ENCODE measurements at regions not wholly inside any gene's neighbourhood (a gene's known extent, or its start where the extent isn't known, plus 50 kb on each side); places are given as distances from the start of the nearest gene placed in this dataset.
A peak's percentile ranks its signal among the peaks of the same experiment; 100 is the strongest.
"Not testable (repeated sequence)": the region's sequence is repeated elsewhere in the genome, so short reads cannot be mapped to it uniquely, and the experiment has no call there.

DNA sequence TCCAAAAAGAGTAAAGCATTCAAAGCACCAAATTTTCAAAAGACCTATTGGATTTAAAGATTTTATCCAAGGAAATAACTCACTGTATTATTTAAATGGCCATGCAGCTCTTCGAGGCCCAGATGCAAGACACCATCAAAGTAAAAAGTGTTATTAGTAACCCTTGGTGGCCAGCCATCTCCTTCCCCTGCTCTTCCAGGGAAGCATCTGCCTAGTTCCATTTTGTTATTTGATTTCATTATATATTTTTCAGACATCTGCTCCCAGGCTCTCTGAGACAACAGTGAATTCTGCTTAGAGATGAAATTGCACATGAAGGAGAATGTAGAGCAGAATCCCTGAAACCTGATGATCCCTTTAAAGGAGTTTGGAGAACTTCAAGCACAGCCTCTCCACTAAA, 252.3 kb upstream of the TBX18 start:
- no peak for DNase-seq (ENCODE audit: low read depth, low spot score)

DNA sequence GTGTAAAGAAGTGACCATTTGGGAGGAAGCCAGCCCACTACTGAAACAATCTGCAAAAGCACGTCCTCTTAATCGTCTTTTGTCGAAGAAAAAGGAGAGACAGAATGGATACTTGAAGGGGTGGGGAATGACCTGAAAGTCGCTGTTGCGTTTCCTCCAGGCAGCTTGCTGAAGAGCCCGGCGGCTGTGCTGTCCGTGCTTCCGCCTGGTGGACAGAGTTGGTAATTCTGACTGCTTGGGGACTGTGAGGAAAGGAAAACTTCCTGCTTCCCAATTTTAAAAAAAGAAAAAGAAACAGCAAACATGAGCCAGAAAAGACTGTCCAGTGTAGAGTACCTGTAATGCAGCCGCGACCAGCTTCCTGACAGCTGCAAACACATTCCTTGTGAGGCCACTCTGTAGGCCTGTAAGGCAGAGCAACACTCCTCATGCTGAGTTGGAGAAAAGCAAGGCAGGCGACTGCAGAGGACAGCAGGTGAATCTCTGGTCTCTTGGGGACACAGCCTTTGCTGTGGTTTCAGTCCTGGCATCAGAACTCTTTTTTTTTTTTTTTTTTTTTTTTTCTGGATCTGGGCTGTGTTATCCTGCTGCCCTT, 251.1 kb upstream of the TBX18 start:
- DNase-seq (ENCODE audit: low read depth, low spot score): peak; percentile 54

DNA sequence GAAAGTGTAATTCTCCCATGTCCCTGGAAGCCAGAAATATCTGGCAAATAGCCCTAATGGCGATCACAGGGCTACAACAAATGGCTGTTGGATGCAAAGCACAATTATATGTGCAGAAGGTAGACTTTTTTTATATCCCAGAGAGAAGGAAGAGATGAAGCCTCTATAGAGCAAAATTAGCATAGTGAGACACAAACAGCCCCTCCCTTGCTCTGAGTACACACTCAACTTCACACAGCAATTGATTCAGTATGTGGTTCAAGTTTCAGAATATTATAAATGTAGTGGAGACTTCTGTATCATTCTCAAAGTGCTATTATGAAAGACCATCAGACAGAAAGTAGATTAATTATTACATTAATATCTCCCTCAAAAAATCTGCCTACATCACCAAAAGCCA, 246.5 kb upstream of the TBX18 start:
- DNase-seq (ENCODE audit: low read depth, low spot score): no peak

GRCh38 chr6:85008296-85009009, 244.1 kb upstream of the TBX18 start:
- DNase-seq (ENCODE audit: low read depth, low spot score): no peak

DNA sequence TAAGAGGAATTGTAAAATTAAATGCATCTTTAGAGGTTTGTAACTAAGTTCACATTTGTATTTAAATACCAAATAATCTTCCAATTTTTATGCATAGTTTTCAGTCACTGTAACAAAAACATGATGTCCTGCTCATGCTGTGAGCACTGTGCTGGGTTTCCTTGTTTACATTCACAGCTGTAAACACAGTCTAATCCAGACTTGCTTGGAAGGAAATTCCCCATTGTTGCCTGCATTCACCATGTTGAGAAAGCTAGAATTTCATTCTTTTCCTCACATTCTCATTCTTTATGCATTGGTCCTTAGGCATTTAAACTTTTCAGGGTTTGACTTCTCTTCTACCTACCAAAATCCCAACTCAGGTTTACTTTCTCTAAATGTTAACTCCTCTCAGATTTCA, 242.0 kb upstream of the TBX18 start:
- DNase-seq (ENCODE audit: low read depth, low spot score): no peak

DNA sequence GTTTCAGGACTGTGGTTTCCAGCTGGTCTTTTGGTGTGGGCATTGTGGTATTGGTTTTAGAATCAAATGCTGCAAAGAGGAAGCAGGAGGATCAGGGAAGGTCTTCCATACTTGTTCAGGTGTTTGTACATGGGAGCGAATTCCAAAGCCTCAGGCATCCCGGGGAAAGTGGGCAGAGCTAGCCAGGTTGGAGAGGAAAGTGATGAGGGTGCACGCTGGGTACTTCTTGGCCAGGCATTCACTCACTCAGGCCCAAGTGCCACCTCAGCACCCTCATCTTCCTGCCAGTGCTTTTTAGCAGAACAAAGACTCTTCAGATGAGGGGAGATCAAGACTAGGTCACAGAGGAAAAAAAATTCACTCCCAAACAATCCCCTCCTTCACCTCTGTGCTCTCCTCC, 241.1 kb upstream of the TBX18 start:
- no peak for DNase-seq (ENCODE audit: low read depth, low spot score)

DNA sequence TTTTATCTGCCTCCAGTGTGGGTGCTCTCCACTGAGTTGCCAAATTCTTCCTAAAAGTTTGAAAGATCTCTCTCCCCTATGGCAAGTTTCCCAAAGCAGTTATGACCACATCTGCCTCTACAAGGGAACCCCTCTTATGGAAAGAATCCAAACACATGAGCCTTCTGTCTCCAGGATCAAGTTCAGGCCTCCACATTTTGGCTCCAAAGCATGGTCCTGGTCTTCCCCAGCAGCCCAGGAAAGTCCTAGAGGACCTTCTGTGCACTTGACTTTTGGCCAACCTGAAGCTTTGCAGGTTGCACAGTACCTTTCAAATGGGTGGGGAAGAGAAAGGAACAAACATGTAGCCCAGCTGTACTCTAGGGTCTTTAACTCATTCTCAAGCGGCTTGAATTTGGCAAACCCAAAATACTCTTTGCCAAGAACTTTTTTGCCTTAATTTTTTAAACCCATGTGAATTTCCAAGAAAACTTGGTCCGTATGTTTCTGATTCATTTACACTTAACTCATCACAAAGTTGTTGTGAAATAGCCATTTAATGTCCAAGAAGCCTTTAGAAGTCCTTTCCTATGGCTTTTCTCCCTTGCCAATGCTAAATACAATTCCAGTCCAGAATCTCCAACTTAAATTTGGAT, 240.1 kb upstream of the TBX18 start:
- DNase-seq (ENCODE audit: low read depth, low spot score): no peak

- no peak for DNase-seq (ENCODE audit: low read depth, low spot score)
These were observed 238.4 kb upstream of the TBX18 start for GRCh38 chr6:85002847-85003246.

GRCh38 chr6:85000001-85000400, 235.6 kb upstream of the TBX18 start:
- DNase-seq (ENCODE audit: low read depth, low spot score): no peak

DNA sequence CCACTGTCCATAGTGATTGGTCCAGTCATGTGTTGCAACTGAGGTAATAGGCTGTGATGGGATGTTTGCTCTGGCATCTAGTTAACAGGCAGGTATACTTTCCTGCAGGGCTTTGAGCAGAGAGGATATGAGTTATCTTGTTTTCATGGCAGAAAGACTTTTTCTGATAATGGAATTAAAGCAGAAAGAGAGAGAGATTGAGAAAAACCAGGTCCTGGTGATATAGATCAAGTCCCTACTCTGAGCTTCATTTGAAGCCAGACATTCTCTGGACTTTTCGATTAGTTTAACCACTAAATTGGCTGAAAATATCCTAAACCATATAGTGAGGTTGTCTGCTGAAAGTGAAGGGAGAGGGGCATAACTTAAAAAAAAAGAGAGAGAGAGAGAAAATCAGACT, 233.8 kb upstream of the TBX18 start:
- no peak for DNase-seq (ENCODE audit: low read depth, low spot score)

- not testable (repeated sequence) for DNase-seq (ENCODE audit: low read depth, low spot score)
These were observed 224.4 kb upstream of the TBX18 start for GRCh38 chr6:84988766-84989165.

- DNase-seq (ENCODE audit: low read depth, low spot score): not testable (repeated sequence)
These were observed 221.1 kb upstream of the TBX18 start for GRCh38 chr6:84985490-84985889.

GRCh38 chr6:84979541-84979940, 215.1 kb upstream of the TBX18 start:
- DNase-seq (ENCODE audit: low read depth, low spot score): no peak

GRCh38 chr6:84977363-84977705, 212.9 kb upstream of the TBX18 start:
- DNase-seq (ENCODE audit: low read depth, low spot score): no peak

DNA sequence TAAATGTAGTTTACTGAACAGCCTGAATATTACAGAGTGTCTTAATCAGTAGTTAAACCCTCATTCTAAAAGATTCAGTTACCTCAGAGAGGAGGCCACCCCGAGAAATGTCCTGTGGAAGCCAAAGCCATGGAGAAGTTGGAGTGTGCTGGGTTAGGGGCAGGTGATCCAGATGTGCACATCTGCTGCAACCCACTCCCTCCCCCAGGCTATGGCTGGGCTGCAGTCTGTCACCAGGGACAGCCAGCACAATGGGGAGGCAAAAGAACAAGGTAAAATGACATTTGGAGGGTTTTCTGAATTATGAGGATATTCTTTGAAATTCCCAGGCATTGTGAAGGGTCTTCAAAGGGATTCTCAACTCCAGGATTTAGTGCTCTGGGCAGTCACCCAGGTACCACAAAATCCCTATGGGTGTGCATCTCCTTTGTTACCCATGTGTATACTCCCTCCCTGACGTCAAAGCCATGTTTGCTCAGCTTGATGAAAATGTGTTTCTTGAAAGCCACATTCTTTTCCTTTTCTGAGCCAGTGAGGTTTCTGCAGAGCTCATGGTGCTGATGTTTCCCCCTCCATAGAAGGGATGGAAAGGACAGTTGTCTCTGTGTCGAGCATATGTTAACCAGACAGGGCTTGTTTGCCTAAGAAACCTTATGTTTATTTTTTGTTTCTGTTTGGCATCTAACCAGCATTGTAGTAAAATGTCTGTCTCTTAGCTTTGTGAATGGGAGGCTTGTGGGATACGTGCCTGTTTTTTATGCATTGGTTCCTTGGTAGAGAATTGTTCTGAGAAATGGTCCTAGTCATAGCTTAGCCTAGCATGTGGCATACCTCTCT, 212.3 kb upstream of the TBX18 start:
- DNase-seq (ENCODE audit: low read depth, low spot score): no peak

- DNase-seq (ENCODE audit: low read depth, low spot score): no peak
These were observed 210.9 kb upstream of the TBX18 start for GRCh38 chr6:84975316-84975715.

DNA sequence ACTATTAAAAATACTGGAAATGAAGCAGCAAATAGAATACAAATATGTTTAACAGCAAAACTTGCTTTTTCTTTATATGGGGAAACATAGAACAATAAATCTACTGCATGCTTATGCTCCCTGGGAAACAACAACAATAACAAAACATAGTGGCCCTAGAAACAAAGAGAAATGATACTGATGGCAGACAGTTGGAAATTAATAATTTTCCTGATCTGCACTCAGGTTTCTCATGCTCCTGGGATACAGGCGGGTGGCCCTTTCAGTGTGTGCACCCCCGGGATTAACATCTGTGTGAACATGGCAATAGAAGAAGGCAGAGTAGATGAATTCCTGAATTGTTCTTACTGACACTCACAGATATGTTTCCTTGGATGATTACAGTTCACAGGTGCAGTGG, 209.2 kb upstream of the TBX18 start:
- no peak for DNase-seq (ENCODE audit: low read depth, low spot score)

GRCh38 chr6:84967965-84968364, 203.6 kb upstream of the TBX18 start:
- DNase-seq (ENCODE audit: low read depth, low spot score): no peak

DNA sequence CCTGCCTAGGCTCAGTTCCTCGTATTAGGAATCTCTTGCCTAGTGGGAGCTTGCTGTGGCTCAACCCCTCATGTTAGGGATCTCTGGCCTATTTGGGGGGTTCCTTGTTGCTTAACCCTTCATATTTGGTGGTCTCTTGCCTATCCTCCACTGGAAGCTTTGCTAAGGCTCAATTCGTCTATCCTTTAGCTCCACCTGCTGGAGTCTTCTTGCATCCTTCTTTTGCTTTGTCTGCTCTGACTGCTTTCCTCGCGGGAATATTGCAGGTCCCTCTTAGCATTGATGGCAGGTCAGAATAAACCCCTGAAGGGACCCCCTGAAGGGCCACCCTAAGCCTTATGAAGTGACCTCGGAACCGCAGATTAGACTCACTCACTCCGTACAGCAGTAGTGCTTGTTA, 203.0 kb upstream of the TBX18 start:
- DNase-seq (ENCODE audit: low read depth, low spot score): peak; percentile 57

DNA sequence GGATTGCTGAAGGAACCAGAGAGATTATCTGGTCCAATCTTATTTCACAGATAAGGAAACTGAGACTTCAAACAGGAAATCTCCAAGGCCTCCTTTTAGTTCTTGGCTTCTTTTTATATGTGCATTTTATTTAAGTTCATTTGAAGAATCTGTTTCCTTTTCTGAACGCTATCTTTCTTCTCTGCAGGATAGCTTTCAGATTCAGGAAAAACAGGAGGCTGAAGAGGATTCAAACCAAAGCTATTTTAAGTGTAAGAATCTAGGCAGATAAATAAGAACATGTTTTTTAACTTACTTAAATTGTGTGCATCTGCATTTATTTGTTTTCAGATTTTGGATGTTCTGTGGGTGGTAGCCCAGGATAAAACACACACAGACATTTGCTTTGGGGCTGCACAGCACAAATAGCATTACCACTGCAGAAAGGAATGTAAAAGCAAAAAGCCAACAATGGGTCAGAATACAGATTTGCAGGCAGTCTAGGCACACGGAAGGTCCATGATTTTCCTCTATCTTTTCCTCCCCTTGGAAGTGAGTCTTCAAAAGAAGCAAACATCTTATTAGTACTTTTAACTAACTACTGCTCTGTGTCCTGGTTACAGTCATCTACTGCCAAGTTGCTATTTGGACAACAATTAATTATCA, 188.8 kb upstream of the TBX18 start:
- no peak for DNase-seq (ENCODE audit: low read depth, low spot score)

GRCh38 chr6:84944926-84945325, 180.5 kb upstream of the TBX18 start:
- not testable (repeated sequence) for DNase-seq (ENCODE audit: low read depth, low spot score)

DNA sequence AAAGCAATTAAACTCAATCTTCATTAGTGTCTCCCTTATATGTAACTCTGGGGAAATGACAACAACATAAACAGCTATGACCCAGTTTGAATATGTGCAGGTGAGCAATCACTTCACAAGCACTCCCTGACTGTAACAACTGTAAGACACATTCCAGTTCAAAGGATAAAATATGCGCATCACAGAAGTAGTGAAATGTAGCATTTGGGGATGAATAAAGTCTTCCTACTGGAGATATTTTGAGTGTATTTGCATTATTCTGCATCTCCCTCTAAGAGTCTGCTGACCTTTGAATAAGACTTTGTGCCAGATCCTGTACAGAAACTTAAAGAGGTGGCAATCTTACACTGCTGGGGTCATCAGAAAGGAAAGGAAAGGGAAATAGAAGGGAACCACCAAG, 179.5 kb upstream of the TBX18 start:
- no peak for DNase-seq (ENCODE audit: low read depth, low spot score)
